Breast epithelium (tissue), 3 donors: ENCODE measurements at regions not wholly inside any gene's neighbourhood (a gene's known extent, or its start where the extent isn't known, plus 50 kb on each side); places are given as distances from the start of the nearest gene placed in this dataset.

Experiments used
- POLR2A ChIP-seq: fragments of 450-650 bp; IDR thresholded peaks from one replicate; pipeline ENCODE4 v1.6.1; 2016; ENCODE audit warnings: antibody characterized with exemption, mild to moderate bottlenecking, moderate library complexity
- TF ChIP-seq, protein P1 (sequence below), 3 donors: fragments of 450-650 bp; IDR thresholded peaks; one replicate each; pipeline ENCODE4 v1.5.1; 2016 to 2017; ENCODE audit warnings: antibody characterized with exemption in 3 of 3, mild to moderate bottlenecking in 3 of 3, moderate library complexity in 3 of 3

DNA sequence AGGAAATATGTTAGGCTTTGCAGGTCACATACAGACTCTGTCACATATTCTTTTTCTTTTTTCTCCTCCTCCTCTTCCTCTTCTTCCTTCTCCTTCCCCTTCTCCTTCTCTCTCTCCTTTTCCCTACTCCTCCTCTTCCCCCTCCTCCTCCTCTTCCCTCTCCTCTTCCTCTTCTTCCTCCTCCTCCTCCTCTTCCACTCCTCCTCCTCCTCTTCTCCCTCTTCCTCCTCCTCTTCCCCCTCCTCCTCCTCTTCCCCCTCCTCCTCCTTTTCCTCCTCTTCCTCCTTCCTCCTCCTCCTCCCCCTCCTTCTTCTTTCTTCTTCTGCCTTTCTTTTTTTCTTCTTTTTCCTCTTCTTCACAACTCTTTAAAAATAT, 159.8 kb downstream of the KIF20B start:
- TF ChIP-seq, protein P1, sequence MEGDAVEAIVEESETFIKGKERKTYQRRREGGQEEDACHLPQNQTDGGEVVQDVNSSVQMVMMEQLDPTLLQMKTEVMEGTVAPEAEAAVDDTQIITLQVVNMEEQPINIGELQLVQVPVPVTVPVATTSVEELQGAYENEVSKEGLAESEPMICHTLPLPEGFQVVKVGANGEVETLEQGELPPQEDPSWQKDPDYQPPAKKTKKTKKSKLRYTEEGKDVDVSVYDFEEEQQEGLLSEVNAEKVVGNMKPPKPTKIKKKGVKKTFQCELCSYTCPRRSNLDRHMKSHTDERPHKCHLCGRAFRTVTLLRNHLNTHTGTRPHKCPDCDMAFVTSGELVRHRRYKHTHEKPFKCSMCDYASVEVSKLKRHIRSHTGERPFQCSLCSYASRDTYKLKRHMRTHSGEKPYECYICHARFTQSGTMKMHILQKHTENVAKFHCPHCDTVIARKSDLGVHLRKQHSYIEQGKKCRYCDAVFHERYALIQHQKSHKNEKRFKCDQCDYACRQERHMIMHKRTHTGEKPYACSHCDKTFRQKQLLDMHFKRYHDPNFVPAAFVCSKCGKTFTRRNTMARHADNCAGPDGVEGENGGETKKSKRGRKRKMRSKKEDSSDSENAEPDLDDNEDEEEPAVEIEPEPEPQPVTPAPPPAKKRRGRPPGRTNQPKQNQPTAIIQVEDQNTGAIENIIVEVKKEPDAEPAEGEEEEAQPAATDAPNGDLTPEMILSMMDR (IDR thresholded peaks at IDR 0.05), result no peak
- TF ChIP-seq POLR2A, result no peak
